Esophagus (tissue), 2 donors: ENCODE measurements at regions not wholly inside any gene's neighbourhood (a gene's known extent, or its start where the extent isn't known, plus 50 kb on each side); places are given as distances from the start of the nearest gene placed in this dataset.

ENCODE experiments used
- H3K27ac ChIP-seq, 2 donors: one replicate each; pipeline ENCODE4 v1.5.1; 2013; ENCODE audit warnings: low read depth in 2 of 2, mild to moderate bottlenecking in 2 of 2, inconsistent platforms in 1 of 2, low read length in 1 of 2, moderate library complexity in 1 of 2
- H3K27me3 ChIP-seq, 2 donors: one replicate each; pipeline ENCODE4 v1.6.1; 2013; ENCODE audit warnings: low read length in 2 of 2, control low read depth in 1 of 2, mild to moderate bottlenecking in 1 of 2; ENCODE audit not compliant: insufficient read depth in 2 of 2, control insufficient read depth in 1 of 2
- H3K36me3 ChIP-seq, 2 donors: one replicate each; pipeline ENCODE4 v1.6.1; 2013; ENCODE audit warnings: low read length in 1 of 2; ENCODE audit not compliant: control insufficient read depth in 2 of 2, insufficient read depth in 2 of 2
- H3K4me1 ChIP-seq, 2 donors: one replicate each; pipeline ENCODE4 v1.6.1; 2013; ENCODE audit warnings: low read length in 1 of 2; ENCODE audit not compliant: control insufficient read depth in 2 of 2, insufficient read depth in 2 of 2
- H3K4me3 ChIP-seq, 2 donors: one replicate each; pipeline ENCODE4 v1.5.1; 2013; ENCODE audit warnings: low read length in 2 of 2, mild to moderate bottlenecking in 2 of 2, low read depth in 1 of 2, moderate library complexity in 1 of 2
- H3K9me3 ChIP-seq, 2 donors: one replicate each; pipeline ENCODE4 v1.6.1; 2013; ENCODE audit warnings: mild to moderate bottlenecking in 2 of 2, low read depth in 1 of 2, low read length in 1 of 2, moderate library complexity in 1 of 2; ENCODE audit not compliant: control insufficient read depth in 2 of 2, insufficient read depth in 1 of 2
- WGBS, 2 donors: extraction: QIAGEN DNeasy Blood & Tissue Kit; methylation state at CpG; one replicate each; pipeline ENCODE4 v1.1.7; 2013; 5-methylcytosine and 5-hydroxymethylcytosine counted together
- donor health status: healthy with polysubstance abuse.
- donor health status: Bipolar disorder and iron deficiency.

DNA sequence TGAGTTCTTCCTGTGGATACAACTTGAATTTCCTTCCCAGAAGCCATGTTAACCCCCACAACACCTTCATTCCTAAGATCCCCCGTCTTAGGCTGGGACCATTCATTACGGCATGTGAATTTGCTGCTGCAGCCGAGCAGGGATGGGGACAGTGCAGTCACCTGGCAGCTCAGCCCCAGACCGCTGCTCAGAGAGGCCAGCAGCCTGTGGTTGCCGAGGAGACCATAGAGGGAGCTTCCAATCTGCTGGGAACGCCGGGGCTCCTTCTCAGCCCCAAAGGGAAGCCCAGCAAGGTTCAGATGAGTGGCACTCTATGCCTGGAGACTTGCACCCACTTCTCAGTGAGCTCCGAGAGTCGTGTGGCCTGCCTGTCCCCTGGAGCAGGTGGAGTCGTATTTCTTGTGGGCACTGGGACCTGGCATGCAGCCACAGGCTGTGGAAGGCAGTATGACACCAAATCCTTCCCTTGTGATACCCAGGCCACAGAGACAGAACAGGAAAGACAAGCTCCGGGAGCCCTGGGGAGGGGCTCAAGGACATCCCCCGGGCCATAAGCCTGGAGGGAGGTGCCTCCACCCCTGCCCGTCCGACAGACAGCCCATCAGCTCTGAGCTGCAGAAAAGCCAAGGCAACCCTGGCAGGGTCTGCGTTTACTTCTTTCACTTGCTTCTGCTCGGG is 167.3 kb downstream of the FAM43A start:
- H3K27me3 ChIP-seq = no peaks in the 10 kb centered on the region
- no peaks in the 10 kb centered on the region for H3K9me3 ChIP-seq
- WGBS, 2 donors = 67 to 72% methylated on average over 16 of the region's 16 CpGs
- H3K4me3 ChIP-seq = no peak overlapping the region
- H3K27ac ChIP-seq = no peak overlapping the region
- no peaks in the 10 kb centered on the region for H3K36me3 ChIP-seq
- H3K4me1 ChIP-seq = peaks cover 4% of the 10 kb centered on the region in 2 donors

DNA sequence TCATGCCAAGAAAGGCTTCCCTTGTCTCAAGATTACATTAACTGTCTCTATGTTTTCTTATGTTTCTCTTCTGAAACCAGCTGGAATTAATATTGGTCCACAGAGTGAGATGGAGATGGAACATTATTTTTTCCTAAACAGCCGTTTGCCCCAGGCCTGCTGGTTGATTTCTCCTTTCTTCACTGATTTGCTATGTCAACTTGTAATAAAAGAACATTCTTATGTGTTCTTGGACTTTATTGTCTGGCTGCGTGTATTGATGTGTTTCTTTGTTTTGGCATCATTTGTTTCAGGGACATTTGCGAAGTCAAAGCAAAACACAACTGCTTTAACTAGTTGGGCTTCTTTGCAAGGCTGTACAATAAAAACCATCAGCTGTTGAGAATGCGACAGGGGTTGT is 168.5 kb downstream of the FAM43A start:
- peaks cover 4% of the 10 kb centered on the region in 2 donors for H3K4me1 ChIP-seq
- H3K27ac ChIP-seq = no peak overlapping the region
- H3K36me3 ChIP-seq = no peaks in the 10 kb centered on the region
- no peaks in the 10 kb centered on the region for H3K27me3 ChIP-seq
- 65 to 68% methylated on average over 4 of the region's 4 CpGs for WGBS, 2 donors
- H3K4me3 ChIP-seq = no peak overlapping the region
- no peaks in the 10 kb centered on the region for H3K9me3 ChIP-seq

DNA sequence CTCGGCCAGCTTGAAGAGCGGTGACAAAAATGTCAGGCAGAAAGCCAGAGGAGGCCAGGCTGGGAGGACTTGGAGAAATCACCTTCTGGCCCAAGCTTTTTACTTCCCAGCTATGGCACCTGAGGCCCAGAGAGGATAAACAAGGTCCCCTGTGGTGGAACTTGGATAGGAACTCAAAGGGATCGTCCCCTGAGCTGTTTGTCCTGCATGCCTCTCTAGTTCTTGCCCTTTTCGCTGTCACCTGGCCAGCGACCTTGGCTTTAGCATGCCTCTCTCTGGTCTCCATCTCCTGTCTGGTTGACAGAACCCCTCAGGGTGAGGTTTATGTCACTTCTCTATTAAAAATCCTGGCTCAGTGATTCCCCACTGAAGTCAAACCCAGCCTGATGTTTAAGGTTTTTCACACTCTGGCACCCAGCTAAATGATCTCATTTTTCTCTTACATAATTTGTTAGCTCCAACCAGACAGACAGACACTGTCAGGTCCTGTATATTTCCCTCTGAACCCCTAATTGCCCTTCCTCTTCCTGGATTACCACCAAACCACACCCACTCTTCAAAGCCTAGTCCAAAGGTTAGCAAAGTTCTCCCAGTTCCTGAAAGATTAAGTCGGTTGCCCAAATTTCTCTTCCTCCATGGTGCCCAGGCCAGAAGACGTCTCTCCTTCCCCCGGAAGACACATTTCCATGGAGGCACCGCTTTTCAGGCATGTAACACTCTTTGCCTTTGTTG is 169.1 kb downstream of the FAM43A start:
- no peaks in the 10 kb centered on the region for H3K36me3 ChIP-seq
- H3K4me3 ChIP-seq = no peak overlapping the region
- H3K27ac ChIP-seq = no peak overlapping the region
- H3K4me1 ChIP-seq = peaks cover 4% of the 10 kb centered on the region in 2 donors
- no peaks in the 10 kb centered on the region for H3K27me3 ChIP-seq
- WGBS, 2 donors = 72 to 77% methylated on average over 9 of the region's 9 CpGs
- H3K9me3 ChIP-seq = no peaks in the 10 kb centered on the region

DNA sequence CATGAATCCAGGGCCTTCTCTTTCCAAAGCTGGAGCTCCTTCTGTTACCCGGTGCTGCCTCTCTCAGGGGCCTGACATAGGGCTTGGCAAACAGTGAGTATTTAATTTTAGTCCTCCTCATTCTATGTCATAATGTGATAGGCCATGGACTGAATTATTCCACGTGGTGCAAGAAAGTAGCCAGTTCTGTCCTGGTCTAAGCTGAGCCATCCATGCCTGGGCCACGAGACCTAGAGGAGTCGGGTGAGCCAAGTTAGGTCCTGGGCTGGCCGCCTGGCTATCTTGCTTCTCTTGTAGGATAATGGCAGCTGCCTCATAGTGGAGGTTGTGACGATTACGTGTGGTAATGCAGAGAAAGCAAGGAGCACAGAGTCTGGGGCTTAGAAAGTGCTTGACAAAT is 170.6 kb downstream of the FAM43A start:
- Histone ChIP-seq H3K4me1 (peaks cover 4% of the 10 kb centered on the region in 2 donors), H3K27me3 (no peaks in the 10 kb centered on the region), H3K27ac (no peak overlapping the region), H3K36me3 (no peaks in the 10 kb centered on the region), H3K4me3 (no peak overlapping the region), H3K9me3 (no peaks in the 10 kb centered on the region)
- 85 to 86% methylated on average over 7 of the region's 7 CpGs for WGBS, 2 donors

DNA sequence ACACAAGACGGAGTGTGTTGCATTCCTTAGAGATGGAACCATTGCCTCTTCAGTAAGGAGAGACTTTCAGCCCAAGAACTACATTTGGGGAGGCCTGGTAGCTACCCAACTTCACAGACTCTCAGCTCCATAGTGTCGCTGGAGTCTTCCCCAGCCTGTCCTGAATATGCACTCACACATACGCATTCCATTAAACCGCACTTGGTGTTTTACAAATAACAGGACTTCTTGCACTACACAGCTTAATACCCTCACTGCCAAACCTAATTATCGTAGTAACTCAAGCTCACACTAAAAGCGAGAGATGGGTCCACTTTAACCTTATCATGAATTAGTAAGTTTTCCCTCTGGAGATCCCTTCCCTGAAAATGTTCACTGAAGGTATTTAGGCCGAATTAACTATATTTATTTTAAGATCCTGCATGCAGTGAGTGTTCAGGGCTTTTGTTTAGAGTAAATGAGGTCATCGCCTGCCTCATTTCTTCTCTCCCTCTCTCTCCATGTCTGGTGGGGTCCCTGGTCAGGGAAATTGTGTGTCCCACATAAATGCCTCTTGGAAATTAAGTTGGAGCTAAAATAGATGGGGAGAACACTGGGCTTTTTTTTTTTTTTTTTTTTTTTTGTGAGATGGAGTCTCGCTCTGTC is 171.9 kb downstream of the FAM43A start:
- Histone ChIP-seq H3K4me3 (no peak overlapping the region), H3K36me3 (no peaks in the 10 kb centered on the region), H3K27me3 (no peaks in the 10 kb centered on the region), H3K4me1 (peaks cover 4% of the 10 kb centered on the region in 2 donors), H3K9me3 (no peaks in the 10 kb centered on the region), H3K27ac (no peak overlapping the region)
- WGBS, 2 donors = 81 to 83% methylated on average over 9 of the region's 9 CpGs

DNA sequence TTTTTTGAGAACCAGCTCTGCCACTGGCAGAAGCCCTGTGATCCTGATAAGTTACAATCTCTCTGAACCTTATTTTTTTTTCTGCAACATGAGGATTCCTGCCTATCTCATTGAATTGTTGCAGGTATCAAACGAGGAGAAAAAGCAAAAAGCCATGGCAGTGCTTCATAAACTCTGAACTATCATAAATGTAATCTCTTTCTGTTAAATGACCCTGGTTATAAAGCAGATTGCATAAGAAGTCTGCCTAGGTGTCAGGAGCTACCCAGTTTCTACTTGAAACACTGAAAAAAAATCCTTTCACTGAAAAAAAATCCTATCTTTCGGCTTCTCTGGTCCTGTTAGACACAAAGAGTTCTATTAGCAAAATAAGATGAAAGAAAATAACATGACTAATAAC is 172.7 kb downstream of the FAM43A start:
- no peak overlapping the region for H3K27ac ChIP-seq
- 78 to 92% methylated on average over 2 of the region's 2 CpGs for WGBS, 2 donors
- H3K36me3 ChIP-seq = no peaks in the 10 kb centered on the region
- H3K27me3 ChIP-seq = no peaks in the 10 kb centered on the region
- no peak overlapping the region for H3K4me3 ChIP-seq
- peaks cover 0 to under 1% of the 10 kb centered on the region in 2 donors for H3K4me1 ChIP-seq
- no peaks in the 10 kb centered on the region for H3K9me3 ChIP-seq

DNA sequence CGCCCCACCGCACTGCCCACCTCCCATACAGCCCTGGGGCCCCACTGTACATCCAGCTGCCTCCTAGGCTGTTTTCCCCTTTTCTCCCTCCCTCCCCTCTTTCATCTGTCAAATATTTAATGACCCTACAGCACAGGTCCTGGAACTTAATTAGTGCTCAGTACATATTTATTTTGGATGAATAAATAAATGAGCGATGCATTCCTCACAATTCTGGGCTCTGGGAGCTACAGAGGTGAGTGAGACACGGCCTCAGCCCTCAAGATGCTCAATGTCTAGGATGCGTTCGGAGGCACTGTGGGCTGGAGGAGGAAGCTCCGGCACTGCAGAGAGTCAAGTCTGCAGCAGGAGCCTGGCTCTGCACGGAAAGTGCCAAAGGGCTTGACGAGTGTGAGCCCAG is 175.0 kb downstream of the FAM43A start:
- Histone ChIP-seq H3K27me3 (no peaks in the 10 kb centered on the region), H3K4me3 (no peak overlapping the region), H3K27ac (no peak overlapping the region), H3K9me3 (no peaks in the 10 kb centered on the region), H3K36me3 (no peaks in the 10 kb centered on the region), H3K4me1 (no peaks in the 10 kb centered on the region)
- WGBS, 2 donors = 64 to 65% methylated on average over 9 of the region's 9 CpGs

DNA sequence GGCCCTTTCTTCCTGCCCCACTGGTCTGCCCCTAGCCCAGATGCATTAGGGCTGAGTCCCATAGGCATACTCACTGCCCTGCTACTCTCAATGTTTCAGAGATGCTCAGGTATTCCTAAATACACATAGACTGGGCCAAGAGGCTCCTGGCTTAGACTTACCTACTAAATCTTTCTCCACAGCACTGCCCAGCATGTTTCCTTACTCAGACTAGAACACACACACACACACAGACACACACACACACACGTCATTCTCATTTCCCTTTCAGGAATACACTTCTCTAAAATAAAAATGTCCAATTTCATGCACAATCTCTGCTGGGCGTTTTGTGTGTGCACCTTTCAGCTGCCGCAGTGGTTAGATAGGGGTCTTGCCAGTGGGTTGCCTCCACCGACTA is 175.7 kb downstream of the FAM43A start:
- Histone ChIP-seq H3K27me3 (no peaks in the 10 kb centered on the region), H3K27ac (no peak overlapping the region), H3K9me3 (no peaks in the 10 kb centered on the region), H3K4me3 (no peak overlapping the region), H3K4me1 (no peaks in the 10 kb centered on the region), H3K36me3 (no peaks in the 10 kb centered on the region)
- 85 to 89% methylated on average over 4 of the region's 4 CpGs for WGBS, 2 donors

DNA sequence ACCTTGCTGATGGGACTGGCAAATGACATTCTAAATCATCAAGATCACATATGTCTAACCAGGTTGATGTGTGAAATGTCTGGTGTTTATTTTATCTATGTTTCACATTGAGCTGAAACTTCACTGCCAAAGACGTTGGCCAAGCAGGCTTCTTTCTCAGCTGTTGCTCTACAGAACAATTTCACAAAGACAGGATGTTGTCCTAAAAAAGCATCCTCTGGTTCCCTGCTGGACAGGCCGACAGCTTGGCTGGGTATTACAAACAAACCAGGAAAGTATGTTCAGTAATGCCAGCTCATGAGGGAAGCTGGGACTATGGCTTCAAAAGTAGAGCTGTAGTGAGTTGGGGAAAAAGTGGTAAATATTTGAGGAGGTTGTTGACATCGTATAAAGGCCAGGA is 179.4 kb downstream of the FAM43A start:
- H3K36me3 ChIP-seq = no peaks in the 10 kb centered on the region
- H3K27me3 ChIP-seq = no peaks in the 10 kb centered on the region
- H3K27ac ChIP-seq = no peak overlapping the region
- peaks cover 0 to 5% of the 10 kb centered on the region in 2 donors for H3K4me1 ChIP-seq
- H3K4me3 ChIP-seq = no peak overlapping the region
- H3K9me3 ChIP-seq = no peaks in the 10 kb centered on the region
- WGBS, 2 donors = 64 to 70% methylated on average over 3 of the region's 3 CpGs
